ENCODE measurements at regions not wholly inside any gene's neighbourhood (a gene's known extent, or its start where the extent isn't known, plus 50 kb on each side); places are given as distances from the start of the nearest gene placed in this dataset.

- POLR2A ChIA-PET: no interaction called here
- CTCF ChIA-PET: no interaction called here
These were observed 94.6 kb upstream of the COL8A1 start for GRCh38 chr3:99543796-99544195.

GRCh38 chr3:99542767-99543518 is 95.5 kb upstream of the COL8A1 start:
- ChIA-PET POLR2A (no interaction called here), CTCF (no interaction called here)

- ChIA-PET POLR2A (no interaction called here), CTCF (no interaction called here)
These were observed 97.2 kb upstream of the COL8A1 start for GRCh38 chr3:99541181-99541580.

- POLR2A ChIA-PET: no interaction called here
- CTCF ChIA-PET: no interaction called here
These were observed 101.0 kb upstream of the COL8A1 start for GRCh38 chr3:99537416-99537815.

- POLR2A ChIA-PET: no interaction called here
These were observed 101.7 kb upstream of the COL8A1 start for GRCh38 chr3:99536555-99537314.

GRCh38 chr3:99534951-99535704 is 103.3 kb upstream of the COL8A1 start:
- CTCF ChIA-PET: no interaction called here
- POLR2A ChIA-PET: no interaction called here

More at GRCh38 chr3:99536555-99537314, 101.7 kb upstream of the COL8A1 start:
- CTCF ChIA-PET: no interaction called here

- CTCF ChIA-PET: no interaction called here
- POLR2A ChIA-PET: no interaction called here
These were observed 106.1 kb upstream of the COL8A1 start for GRCh38 chr3:99532246-99532645.

GRCh38 chr3:99529265-99529664 is 109.1 kb upstream of the COL8A1 start:
- CTCF ChIA-PET: no interaction called here
- POLR2A ChIA-PET: no interaction called here

- CTCF ChIA-PET: no interaction called here
- POLR2A ChIA-PET: no interaction called here
These were observed 111.5 kb upstream of the COL8A1 start for GRCh38 chr3:99526921-99527320.

- POLR2A ChIA-PET: no interaction called here
- CTCF ChIA-PET: no interaction called here
These were observed 113.8 kb upstream of the COL8A1 start for GRCh38 chr3:99524559-99524958.

GRCh38 chr3:99523431-99524127 is 114.8 kb upstream of the COL8A1 start:
- ChIA-PET CTCF (no interaction called here), POLR2A (no interaction called here)

GRCh38 chr3:99522147-99522546 is 116.2 kb upstream of the COL8A1 start:
- POLR2A ChIA-PET: no interaction called here
- CTCF ChIA-PET: no interaction called here

- ChIA-PET CTCF (no interaction called here), POLR2A (no interaction called here)
These were observed 116.8 kb upstream of the COL8A1 start for GRCh38 chr3:99521551-99521950.

- POLR2A ChIA-PET: no interaction called here
- CTCF ChIA-PET: no interaction called here
These were observed 117.9 kb upstream of the COL8A1 start for GRCh38 chr3:99520513-99520912.

- CTCF ChIA-PET: no interaction called here
- POLR2A ChIA-PET: no interaction called here
These were observed 121.5 kb upstream of the COL8A1 start for GRCh38 chr3:99516936-99517335.

- ChIA-PET CTCF (no interaction called here), POLR2A (no interaction called here)
These were observed 122.5 kb upstream of the COL8A1 start for GRCh38 chr3:99515891-99516290.

- ChIA-PET CTCF (no interaction called here), POLR2A (no interaction called here)
These were observed 129.2 kb upstream of the COL8A1 start for GRCh38 chr3:99509224-99509623.

GRCh38 chr3:99508191-99508590 is 130.2 kb upstream of the COL8A1 start:
- POLR2A ChIA-PET: no interaction called here
- CTCF ChIA-PET: no interaction called here

GRCh38 chr3:99505646-99506269 is 132.6 kb upstream of the COL8A1 start:
- CTCF ChIA-PET: no interaction called here
- POLR2A ChIA-PET: no interaction called here

- ChIA-PET POLR2A (no interaction called here), CTCF (no interaction called here)
These were observed 133.2 kb upstream of the COL8A1 start for GRCh38 chr3:99505200-99505599.
